ENCODE measurements at regions not wholly inside any gene's neighbourhood (a gene's known extent, or its start where the extent isn't known, plus 50 kb on each side); places are given as distances from the start of the nearest gene placed in this dataset.

- no peak for TF ChIP-seq POLR2A (IDR thresholded peaks at IDR 0.05; ENCODE audit: extremely low read depth, insufficient read length)
- no peak for TF ChIP-seq CTCF (IDR thresholded peaks at IDR 0.05; ENCODE audit: low read depth, low read length)
Observed at GRCh38 chrX:23235051-23235450, 99.6 kb upstream of the PTCHD1 start.
